Inflammatory macrophage treated with lipopolysaccharide for 4 hours (primary cell): ENCODE measurements at regions not wholly inside any gene's neighbourhood (a gene's known extent, or its start where the extent isn't known, plus 50 kb on each side); places are given as distances from the start of the nearest gene placed in this dataset.

ENCODE experiments used
- DNase-seq: peaks from one replicate; pipeline ENCODE4 v3.0.0-alpha.2; 2020

DNA sequence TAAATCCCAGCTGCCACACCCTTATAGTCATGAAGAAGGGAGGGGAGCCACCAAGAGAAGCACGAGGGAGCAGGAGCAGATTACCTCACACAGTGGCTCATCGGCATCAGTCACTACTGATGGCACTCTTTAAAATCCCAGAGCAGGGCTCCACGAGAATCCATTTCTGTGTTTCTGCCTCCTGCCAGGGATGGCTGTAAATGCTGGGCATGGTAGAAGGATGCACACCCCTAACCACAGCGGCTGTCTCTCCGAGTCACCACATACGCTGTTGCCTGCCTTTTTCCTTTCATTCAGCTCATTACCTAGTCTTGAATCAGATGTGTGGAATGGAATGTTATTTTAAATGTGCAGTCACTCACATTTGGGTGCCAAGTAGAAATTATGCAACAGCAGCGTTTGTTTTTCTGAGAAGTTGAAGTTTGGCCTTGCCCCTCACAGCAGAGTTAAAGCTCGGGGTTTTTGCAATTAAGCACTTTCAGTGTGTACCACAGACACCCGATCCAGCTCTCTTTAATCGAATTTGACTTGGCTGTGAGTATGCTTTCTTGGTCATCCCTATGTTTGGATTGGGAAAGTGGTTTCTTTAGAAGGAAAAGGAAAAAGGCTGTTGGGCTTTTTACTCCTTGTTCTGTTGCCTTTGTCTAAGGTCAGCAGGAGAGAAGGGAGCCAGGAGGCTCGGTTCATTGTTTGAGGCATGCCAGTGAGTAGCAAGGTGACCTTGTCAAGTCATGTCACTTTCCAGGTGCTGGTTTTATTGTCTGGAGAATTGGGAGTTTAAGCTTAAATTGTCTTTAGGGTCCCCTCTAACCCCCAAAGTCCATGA lies 284.2 kb upstream of the TPM1 start:
- no peak for DNase-seq

DNA sequence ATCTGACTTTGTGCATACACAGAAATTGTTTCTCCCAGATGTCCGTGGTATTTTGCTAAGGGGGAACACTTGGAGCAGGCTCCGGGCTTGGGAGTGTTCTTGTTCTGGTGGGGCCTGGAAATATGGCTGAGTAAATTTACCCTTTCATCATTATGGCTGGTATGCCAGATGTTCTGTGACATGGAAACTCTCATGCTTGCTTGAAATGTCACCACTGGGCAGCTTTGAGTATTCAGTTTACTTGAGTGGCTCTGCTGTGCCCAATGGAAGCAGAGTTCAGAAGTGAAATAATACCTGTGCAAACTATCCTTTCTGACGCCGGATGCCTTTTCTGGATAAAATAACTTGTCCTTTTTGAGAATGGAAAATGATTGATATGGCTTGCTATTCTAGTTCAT lies 283.6 kb upstream of the TPM1 start:
- no peak for DNase-seq

- no peak for DNase-seq
These were observed 282.0 kb upstream of the TPM1 start for GRCh38 chr15:62760538-62760937.

GRCh38 chr15:62765916-62766315 lies 276.6 kb upstream of the TPM1 start:
- no peak for DNase-seq

- no peak for DNase-seq
These were observed 275.9 kb upstream of the TPM1 start for GRCh38 chr15:62766599-62766998.

GRCh38 chr15:62769604-62770003 lies 272.9 kb upstream of the TPM1 start:
- no peak for DNase-seq

GRCh38 chr15:62770111-62770660 lies 272.4 kb upstream of the TPM1 start:
- no peak for DNase-seq

DNA sequence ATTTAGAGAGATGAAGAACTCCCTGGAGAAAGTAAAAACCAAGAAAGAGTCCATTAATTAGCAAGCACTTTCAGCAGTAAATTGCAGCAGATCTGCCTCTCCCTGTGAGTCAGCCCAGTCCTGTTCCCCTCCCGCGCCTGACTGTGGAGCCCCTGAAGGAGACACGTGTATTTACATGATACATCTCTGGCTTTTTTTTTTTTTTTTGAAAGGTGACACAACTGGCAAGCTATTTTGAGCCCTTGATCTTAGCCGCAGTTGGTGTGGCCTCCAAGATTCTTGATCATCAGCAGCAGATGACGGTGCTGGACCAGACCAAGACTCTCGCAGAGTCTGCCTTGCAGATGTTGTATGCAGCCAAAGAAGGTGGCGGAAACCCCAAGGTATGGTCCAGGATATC lies 271.8 kb upstream of the TPM1 start:
- DNase-seq: no peak

- no peak for DNase-seq
These were observed 271.3 kb upstream of the TPM1 start for GRCh38 chr15:62771234-62771633.

- no peak for DNase-seq
These were observed 269.0 kb upstream of the TPM1 start for GRCh38 chr15:62773369-62774165.

DNA sequence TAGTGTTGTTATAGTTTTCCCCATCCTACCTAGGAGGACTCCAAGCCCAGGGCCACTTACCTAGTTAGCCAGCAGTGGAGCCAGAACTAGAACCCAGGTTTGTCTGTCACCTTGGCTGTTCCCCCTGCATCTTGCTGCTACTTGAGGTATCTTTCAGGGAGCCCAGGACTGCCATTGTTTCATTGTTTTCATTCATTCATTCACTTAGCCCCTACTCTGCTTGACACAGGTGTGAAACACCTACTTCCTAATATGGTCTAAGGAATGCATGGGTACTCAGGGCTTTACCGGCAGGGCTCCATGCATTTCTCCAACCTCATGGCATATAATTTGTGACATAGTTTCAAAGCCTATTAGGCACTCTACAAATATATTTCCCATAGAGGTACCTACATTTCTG lies 266.6 kb upstream of the TPM1 start:
- DNase-seq: no peak

- no peak for DNase-seq
These were observed 264.9 kb upstream of the TPM1 start for GRCh38 chr15:62777671-62778070.

- peak; percentile 54 for DNase-seq
These were observed 263.3 kb upstream of the TPM1 start for GRCh38 chr15:62779036-62779770.

GRCh38 chr15:62779899-62780298 lies 262.6 kb upstream of the TPM1 start:
- no peak for DNase-seq

DNA sequence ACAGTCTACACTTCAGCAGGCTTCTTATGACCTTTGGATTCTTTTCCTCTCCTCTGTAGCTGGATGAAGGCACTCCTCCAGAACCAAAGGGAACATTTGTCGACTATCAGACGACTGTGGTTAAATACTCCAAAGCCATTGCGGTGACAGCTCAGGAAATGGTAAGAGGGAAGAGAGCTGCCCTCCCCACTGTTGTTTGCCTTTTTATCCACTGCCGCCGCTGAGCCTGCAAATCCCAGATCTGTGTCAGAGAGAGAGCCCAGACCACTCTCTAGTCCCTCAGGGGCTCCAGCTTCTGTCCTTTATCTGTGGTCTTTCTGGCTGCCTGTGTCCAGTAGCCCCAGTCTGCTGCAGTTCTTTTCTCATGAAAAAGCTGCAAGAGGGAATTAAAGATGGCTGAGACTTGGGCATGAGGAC lies 261.5 kb upstream of the TPM1 start:
- DNase-seq: no peak

DNA sequence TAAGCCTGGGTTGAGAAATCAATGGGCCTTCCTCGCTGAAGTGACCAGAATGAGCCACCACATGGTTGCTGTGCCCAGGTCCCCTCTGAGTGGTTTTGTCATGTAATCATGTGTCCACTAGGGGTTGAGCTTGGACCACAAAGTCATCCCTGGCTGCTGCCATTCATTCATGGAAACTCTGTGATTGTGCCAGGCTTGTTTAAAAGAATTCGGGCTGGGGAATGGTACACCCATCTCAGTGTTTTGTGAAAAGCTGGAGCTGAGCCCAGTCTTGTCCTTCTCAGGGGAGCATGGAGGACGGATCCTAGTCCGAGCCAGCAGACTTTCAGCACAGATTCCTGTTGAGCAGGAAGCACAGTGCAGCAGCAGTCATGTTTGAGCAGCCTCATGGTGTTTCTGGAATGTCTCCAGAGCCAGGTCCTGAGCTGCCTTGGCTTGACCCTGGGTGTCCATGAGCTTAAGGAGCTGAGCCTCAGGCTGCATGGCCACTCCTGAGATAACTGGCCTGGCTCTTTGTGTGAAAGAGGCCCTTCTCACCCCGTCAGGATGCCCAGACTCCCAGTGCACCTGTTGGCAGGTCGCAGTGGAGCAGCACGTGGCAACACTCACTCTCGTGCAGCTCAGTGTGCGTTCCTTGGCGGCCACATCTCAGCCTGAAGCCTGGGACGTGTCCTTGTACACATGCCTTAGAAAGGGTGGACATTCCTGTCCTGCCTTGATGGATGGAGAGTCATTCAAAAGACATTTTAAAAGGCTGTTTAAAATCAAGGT lies 260.3 kb upstream of the TPM1 start:
- peak; percentile 64 for DNase-seq

GRCh38 chr15:62782896-62783295 lies 259.7 kb upstream of the TPM1 start:
- DNase-seq: no peak

DNA sequence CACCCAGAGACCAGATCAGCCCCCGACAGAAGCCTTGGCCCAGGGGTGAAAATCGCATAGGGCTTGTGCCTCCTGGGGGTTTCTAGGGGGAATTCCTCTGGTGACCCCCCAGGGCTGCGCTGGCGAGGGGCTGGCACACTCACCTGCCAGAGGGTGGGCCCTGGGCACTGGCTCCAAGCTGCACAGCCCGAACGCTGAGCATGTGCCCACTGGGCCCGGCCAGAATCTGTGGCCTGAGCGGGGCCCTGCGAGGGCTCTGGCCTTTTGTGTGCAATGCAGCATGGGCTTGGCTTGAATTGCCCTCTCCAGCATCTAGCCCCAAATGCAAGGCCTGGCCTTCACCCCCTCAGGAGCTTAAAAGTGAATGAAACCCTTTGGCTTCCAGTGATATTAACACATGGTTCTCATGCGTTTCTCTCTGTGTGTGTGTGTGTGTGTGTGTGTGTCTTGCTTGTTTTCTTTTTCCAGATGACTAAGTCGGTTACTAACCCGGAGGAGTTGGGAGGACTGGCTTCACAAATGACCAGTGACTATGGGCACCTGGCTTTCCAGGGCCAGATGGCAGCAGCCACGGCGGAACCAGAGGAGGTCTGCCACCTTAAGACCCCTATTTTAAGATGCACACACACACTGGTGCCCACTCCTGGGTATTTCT lies 259.1 kb upstream of the TPM1 start:
- no peak for DNase-seq

DNA sequence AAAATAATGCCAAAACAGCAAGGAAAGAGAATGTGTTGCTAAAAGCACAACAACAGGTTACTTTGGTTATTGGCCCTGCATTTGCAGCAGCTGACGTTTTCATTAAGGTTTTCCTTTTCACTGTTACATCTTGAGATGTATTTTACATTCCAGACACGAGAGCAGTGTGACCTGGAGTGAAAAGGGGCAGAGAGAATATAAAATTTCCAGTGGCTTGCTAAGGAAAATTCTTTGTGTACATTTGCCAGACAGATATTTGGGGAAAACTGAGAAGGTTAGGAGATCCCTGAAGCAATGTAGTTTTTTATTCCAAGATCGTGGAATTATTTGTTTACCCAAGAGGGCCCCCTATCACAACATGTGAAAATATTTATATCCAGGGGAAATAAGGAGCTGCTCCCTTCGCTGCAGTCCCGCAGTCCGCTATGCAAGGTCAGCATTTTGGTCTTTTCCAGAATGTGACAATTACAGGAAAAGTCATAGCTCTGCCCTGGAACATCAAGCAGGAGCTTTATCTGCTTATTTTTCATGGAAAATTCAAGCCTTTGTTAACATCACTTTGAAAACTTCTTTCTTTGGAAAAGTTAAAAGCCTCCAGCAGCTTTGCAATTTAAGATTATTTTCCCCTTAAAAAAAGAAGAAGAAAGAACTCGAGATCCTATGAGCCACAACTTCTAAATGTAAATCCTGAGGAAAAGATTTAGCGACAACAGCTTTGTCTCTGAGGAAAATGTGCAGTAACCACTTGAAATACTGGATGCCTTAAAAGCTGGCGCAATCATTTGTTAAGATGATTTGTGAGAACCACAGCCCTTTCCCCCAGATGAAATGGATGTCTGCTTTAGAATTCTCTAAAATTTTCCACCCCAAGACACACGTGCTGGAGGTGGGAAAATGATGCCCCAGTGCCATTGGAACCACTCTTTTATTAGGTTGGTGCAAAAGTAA lies 256.4 kb upstream of the TPM1 start:
- no peak for DNase-seq

- no peak for DNase-seq
These were observed 255.1 kb upstream of the TPM1 start for GRCh38 chr15:62787401-62787800.

GRCh38 chr15:62788224-62788623 lies 254.3 kb upstream of the TPM1 start:
- DNase-seq: no peak
